GM12878 (cell line): ENCODE measurements at regions not wholly inside any gene's neighbourhood (a gene's known extent, or its start where the extent isn't known, plus 50 kb on each side); places are given as distances from the start of the nearest gene placed in this dataset.

Experiments used
- FOXK2 ChIP-seq: fragments of 450-650 bp; IDR thresholded peaks from 2 replicates; pipeline ENCODE4 v1.6.1; 2017; ENCODE audit warnings: mild to moderate bottlenecking, moderate library complexity
- NBN ChIP-seq: fragments of 450-650 bp; IDR thresholded peaks from 2 replicates; pipeline ENCODE4 v1.6.1; 2016
- NFYB ChIP-seq: IDR thresholded peaks from 2 replicates; pipeline ENCODE4 v1.6.1; 2011; ENCODE audit warnings: low read depth, mild to moderate bottlenecking, low read length, improper control_type of control experiment, moderate library complexity; ENCODE audit not compliant: insufficient read depth
- RAD21 ChIP-seq: IDR thresholded peaks from 2 replicates; pipeline ENCODE4 v1.6.1; 2011; ENCODE audit warnings: mild to moderate bottlenecking, low read depth, low read length, moderate library complexity; ENCODE audit not compliant: insufficient read depth
- RCOR1 ChIP-seq: conservative IDR thresholded peaks from 2 replicates; pipeline ENCODE4 v1.6.1; 2012; ENCODE audit warnings: low read depth, low read length, improper control_type of control experiment
- SUPT20H ChIP-seq: IDR thresholded peaks from 2 replicates; pipeline ENCODE4 v1.6.1; 2011; ENCODE audit warnings: low read depth, mild to moderate bottlenecking, low read length, moderate library complexity, borderline replicate concordance; ENCODE audit not compliant: control insufficient read depth
- ZNF24 ChIP-seq: fragments of 450-650 bp; IDR thresholded peaks from 2 replicates; pipeline ENCODE4 v1.6.1; 2017; ENCODE audit warnings: antibody characterized with exemption, mild to moderate bottlenecking
- TF ChIP-seq, protein P1 (sequence below): fragments of 450-650 bp; IDR thresholded peaks from 2 replicates; pipeline ENCODE4 v1.6.1; 2014; ENCODE audit warnings: mild to moderate bottlenecking
- TF ChIP-seq, protein P2 (sequence below), 3 experiments: IDR thresholded peaks in 2 of 3; conservative IDR thresholded peaks in 1 of 3; 2 replicates each; pipeline ENCODE4 v1.5.1; 2011; ENCODE audit warnings: low read depth in 3 of 3, low read length in 3 of 3, mild to moderate bottlenecking in 3 of 3, control low read depth in 2 of 3, moderate library complexity in 2 of 3, inconsistent platforms in 1 of 3, mixed read lengths in 1 of 3; ENCODE audit not compliant: control insufficient read depth in 2 of 3, insufficient read depth in 1 of 3; ENCODE audit errors: extremely low read depth in 1 of 3
- TF ChIP-seq, protein P3 (sequence below): fragments of 150-350 bp; IDR thresholded peaks from 2 replicates; pipeline ENCODE4 v1.6.1; 2016; ENCODE audit warnings: low read depth, low read length

DNA sequence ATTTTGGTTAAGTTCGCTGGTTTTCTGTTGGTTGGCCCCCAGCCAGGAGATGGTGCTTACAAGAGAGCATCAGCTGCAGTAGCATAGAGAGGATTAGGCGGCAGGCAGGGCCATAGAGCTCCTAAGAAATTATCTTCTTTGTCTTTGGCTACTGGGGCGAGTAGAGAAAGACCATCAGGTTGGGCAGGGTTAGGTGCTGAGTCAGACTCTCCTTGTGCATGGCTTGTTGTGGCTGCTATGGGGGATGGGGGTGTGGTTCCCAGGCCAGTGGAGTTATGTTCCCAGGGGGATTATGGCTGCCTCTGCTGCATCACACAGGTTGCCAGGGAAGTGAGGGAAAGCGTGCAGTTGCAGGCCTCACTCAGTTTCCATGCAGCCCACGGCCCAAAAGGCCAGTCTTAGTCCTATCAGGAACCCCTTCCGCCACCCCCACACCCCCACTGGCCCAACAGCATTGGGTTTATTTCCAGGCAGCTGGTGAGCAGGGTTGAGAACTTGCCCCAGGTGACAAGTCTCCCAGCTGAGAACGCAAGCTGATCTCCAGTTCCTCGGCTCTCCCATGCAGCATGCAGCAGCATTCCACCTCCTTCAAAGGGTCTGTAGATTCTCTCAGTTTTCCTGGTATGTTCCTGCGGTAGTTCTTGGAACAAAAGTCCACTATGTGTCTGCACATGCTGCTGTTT, 243.7 kb downstream of the UTRN start:
- TF ChIP-seq, protein P1, sequence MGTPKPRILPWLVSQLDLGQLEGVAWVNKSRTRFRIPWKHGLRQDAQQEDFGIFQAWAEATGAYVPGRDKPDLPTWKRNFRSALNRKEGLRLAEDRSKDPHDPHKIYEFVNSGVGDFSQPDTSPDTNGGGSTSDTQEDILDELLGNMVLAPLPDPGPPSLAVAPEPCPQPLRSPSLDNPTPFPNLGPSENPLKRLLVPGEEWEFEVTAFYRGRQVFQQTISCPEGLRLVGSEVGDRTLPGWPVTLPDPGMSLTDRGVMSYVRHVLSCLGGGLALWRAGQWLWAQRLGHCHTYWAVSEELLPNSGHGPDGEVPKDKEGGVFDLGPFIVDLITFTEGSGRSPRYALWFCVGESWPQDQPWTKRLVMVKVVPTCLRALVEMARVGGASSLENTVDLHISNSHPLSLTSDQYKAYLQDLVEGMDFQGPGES = no peak
- TF ChIP-seq, protein P2, sequence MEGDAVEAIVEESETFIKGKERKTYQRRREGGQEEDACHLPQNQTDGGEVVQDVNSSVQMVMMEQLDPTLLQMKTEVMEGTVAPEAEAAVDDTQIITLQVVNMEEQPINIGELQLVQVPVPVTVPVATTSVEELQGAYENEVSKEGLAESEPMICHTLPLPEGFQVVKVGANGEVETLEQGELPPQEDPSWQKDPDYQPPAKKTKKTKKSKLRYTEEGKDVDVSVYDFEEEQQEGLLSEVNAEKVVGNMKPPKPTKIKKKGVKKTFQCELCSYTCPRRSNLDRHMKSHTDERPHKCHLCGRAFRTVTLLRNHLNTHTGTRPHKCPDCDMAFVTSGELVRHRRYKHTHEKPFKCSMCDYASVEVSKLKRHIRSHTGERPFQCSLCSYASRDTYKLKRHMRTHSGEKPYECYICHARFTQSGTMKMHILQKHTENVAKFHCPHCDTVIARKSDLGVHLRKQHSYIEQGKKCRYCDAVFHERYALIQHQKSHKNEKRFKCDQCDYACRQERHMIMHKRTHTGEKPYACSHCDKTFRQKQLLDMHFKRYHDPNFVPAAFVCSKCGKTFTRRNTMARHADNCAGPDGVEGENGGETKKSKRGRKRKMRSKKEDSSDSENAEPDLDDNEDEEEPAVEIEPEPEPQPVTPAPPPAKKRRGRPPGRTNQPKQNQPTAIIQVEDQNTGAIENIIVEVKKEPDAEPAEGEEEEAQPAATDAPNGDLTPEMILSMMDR (IDR thresholded peaks at IDR 0.05 in 2 of 3, conservative IDR thresholded peaks at IDR 0.05 in 1 of 3; ENCODE audit: control insufficient read depth in 2 of 3, extremely low read depth in 1 of 3, insufficient read depth in 1 of 3, low read depth in 3 of 3, low read length in 3 of 3) = no peak
- no peak for TF ChIP-seq SUPT20H
- TF ChIP-seq ZNF24 = no peak
- TF ChIP-seq NFYB = no peak
- TF ChIP-seq, protein P3, sequence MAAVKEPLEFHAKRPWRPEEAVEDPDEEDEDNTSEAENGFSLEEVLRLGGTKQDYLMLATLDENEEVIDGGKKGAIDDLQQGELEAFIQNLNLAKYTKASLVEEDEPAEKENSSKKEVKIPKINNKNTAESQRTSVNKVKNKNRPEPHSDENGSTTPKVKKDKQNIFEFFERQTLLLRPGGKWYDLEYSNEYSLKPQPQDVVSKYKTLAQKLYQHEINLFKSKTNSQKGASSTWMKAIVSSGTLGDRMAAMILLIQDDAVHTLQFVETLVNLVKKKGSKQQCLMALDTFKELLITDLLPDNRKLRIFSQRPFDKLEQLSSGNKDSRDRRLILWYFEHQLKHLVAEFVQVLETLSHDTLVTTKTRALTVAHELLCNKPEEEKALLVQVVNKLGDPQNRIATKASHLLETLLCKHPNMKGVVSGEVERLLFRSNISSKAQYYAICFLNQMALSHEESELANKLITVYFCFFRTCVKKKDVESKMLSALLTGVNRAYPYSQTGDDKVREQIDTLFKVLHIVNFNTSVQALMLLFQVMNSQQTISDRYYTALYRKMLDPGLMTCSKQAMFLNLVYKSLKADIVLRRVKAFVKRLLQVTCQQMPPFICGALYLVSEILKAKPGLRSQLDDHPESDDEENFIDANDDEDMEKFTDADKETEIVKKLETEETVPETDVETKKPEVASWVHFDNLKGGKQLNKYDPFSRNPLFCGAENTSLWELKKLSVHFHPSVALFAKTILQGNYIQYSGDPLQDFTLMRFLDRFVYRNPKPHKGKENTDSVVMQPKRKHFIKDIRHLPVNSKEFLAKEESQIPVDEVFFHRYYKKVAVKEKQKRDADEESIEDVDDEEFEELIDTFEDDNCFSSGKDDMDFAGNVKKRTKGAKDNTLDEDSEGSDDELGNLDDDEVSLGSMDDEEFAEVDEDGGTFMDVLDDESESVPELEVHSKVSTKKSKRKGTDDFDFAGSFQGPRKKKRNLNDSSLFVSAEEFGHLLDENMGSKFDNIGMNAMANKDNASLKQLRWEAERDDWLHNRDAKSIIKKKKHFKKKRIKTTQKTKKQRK = no peak
- no peak for TF ChIP-seq FOXK2
- no peak for TF ChIP-seq RAD21
- TF ChIP-seq NBN = no peak
- no peak for TF ChIP-seq RCOR1
